A204.1 (cell line): ENCODE measurements at regions not wholly inside any gene's neighbourhood (a gene's known extent, or its start where the extent isn't known, plus 50 kb on each side); places are given as distances from the start of the nearest gene placed in this dataset.
"Not testable (repeated sequence)": the region's sequence is repeated elsewhere in the genome, so short reads cannot be mapped to it uniquely, and the experiment has no call there.

Experiments
- FAIRE-seq: peaks from 2 replicates; lab custom pipeline; 2012; peaks lifted over from hg19 to GRCh38; lab: Jason Lieb, UNC

DNA sequence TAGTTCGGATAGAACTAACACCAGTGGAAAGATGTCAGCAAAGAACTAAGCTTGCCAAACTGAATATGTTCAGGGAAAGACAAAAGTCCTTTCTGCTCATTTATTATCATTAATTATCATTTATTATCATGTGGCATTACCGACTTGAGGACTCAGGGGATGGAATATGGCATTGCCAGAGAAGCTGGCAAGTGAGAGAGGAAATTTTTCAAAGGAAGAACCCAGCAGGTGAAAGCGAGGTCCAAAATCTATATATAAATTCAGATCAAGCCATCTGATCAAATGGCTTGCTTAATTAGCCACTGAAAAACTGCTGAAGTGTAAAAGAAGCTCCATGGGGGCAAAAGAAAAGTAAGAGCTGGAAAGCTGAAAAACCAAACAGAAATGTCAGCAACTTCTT, 1049.6 kb upstream of the SEMA6A start:
- FAIRE-seq = no peak

DNA sequence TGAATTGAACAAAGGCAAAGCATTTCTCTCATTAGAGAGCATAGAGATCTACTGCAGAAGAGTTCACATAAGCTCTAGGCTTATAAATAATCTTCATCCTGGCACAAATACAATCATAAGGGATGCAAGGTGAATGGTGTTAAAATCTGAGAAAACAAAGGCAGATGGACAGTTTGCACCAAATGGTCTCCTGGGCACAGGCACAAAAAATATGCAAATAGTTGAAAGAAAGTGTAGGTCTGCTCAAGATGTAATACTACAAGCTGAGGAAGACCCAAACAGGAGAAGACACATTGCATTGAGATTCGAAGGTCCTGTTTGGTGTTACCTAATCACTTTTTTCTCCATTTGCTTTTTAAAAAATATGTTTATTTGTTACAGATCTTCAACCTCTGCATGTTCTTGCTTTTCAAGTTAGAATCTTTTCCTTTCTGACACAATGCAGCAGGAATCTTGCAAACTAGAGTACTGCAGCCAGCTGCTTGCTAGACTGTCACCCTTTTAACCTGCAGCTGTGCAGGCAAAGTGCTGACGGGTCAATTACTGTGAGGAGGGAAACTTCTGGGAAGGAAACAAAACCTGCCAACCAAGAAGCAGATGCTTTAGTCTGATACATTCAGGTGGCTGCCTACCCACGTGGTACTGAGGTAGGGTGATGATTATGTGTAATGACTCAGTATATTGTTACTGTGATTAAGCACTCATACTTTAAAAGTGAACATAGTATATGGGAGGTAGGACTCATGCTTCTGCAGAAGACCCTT, 1048.6 kb upstream of the SEMA6A start:
- FAIRE-seq = no peak

DNA sequence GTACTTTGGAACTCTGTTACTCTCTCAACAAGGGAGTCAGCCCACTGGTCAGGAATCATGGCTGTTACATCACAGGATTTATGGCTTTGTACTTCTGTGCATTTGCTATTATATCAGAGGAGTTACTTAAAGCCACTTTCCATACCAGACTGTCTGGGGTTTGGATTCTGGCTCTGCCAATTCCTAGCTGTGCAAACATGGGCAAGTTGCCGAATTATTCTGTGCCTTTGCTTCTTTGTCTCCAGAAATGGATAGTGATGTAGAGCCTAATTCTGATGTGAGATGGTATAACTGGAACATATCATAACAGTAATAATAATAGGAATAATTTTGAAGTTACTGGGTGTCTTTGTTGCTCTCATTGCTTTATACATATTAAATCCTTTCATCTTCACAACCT, 1047.3 kb upstream of the SEMA6A start:
- FAIRE-seq = no peak

DNA sequence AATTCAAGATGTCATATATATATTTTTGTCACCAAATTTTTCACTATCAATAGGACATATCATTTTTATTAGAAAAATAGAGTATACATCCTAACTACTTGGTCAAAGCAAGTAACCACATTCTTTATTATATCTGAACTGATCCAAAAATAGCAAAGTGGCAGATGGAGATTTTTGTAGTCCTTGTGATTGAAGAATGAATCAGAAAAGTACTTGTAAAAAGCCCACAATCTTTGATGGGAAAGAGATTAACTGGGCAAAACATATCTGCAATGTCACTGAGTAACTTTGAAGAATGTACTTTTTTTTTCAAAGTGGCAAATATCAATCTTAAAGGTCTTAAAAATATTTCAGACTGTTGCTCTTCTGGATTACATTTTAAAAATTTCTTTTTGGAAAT, 1040.6 kb upstream of the SEMA6A start:
- no peak for FAIRE-seq

DNA sequence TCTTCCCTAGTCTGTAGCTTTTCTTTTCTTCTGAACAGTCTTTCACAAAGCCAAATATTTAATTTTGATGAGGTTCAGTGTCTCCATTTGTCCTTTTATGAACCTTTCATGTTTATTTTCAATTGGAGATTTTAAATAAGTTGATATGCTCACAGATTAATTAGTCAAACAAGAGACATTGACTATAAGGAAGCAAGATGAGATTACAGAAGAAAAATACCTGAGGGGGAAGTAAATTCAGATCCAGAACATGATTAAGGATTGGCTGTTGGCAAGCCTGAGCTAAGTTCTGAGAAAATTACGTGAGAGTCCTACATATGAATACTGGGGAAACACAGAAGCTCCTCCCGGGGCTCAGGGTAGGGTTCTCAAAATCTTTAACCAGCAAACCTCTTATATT, 1039.8 kb upstream of the SEMA6A start:
- no peak for FAIRE-seq

DNA sequence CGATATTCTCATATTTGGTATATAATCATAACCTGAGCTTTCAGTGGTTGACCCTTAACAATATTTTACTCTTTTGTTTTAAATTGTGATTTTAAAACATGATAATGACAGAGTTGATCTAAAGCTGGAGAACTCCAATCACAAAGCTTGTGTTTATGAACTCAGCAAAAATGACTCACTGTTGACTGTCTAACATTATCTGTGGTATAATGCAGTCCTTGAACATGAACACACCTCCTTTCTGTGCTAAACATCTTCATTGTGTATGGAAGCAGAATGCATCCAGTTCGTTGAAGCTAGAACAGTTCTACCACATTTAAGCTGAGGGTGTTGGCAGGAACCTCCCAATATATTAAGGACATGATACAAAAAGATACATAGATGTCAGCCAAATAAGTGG, 1030.2 kb upstream of the SEMA6A start:
- FAIRE-seq = no peak

DNA sequence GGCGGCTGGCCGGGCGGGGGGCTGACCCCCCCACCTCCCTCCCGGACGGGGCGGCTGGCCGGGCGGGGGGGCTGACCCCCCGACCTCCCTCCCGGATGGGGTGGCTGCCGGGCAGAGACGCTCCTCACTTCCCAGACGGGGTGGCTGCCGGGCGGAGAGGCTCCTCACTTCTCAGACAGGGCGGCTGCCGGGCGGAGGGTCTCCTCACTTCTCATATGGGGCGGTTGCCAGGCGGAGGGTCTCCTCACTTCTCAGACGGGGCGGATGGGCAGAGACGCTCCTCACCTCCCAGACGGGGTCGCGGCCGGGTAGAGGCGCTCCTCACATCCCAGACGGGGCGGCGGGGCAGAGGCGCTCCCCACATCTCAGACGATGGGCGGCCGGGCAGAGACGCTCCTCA, 1025.2 kb upstream of the SEMA6A start:
- FAIRE-seq = not testable (repeated sequence)

DNA sequence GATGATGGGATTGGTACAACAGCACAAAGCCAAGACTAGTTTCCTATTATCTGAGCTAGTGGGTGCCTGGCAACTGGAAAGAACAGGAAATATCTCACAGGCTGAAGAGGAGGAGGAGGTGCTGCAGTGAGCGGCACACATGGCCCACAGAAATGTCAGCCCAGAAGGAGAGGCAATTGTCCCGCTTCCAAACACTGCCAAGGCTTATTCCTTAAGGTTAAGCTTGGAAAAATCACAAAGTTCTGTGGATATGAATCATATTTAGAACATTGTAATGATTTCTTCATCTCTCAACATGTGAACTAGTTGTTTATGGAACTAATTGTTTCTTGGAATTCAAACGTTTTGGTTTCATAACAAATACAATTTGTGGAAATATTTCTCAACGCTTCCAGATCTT, 1019.5 kb upstream of the SEMA6A start:
- FAIRE-seq = no peak

DNA sequence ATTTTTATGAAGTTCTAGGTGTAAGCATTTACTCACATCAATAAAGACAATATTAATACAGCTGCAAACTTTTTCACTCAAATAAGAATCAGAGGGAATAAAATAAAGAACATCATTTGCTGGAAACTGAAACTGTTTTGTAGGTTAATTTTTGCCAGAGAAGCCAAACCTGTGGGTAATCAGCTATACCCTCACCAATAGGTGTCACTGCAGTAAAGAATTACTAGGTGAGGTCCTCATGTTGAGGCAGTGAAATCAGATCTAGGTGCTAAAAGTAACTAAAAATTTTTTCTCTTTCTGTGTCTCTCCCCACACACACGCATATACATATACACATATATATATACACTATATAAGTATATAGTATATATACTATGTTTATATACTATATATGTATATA, 1016.3 kb upstream of the SEMA6A start:
- no peak for FAIRE-seq

DNA sequence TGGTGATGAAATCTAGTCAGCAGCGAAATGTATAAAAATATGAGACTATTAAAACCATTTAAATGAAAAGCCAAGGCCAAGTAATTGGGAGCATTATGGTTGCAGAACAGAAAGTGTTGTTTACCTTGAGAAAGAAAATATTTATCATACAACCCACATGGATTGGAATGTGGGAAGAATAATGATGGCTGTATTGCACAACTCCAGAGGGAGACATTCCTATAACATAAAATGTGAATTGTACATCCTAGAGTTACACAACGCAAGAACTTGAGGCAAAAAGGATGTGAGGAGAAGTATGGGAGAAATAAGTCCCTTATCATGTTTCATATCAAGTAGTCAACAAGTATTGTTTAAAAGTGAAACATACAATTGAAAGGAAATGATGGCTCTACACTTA, 1014.0 kb upstream of the SEMA6A start:
- FAIRE-seq = no peak

DNA sequence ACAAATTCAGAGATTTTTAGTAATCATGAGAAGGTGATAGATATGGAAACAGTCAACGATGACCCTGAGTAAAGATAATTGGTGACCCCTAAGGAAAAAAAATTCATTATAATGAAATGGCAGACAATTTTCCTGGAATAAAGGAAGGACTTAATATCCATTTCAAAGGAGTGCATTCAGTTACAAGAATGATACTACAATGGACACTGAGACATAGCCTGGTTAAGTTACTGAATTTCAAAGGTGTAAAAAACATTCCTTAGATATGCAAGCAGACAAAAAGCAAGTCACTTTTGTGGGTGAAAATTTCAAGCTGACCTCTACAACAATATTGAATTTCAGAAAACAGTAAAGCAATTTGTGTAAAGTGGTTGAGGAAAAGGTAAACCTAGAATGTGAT, 1012.5 kb upstream of the SEMA6A start:
- FAIRE-seq = no peak

DNA sequence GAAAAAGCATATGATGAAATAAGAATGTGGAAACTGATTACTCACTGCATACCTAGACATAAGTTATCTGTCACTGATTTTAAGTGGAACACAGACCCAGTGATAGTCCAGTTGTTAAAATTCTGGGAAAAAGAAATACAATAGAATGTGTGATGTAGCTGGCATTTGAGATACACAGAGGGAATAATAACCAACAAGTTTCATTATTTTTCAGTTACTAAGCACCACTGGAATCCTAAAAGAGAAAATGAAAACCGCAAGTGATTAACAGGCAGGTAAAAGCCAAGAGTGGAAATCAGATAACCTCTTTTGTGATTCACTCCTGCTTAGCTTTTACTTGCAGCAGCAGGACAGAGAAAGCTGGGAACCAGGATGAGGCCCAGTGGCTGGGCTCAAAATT, 994.0 kb upstream of the SEMA6A start:
- FAIRE-seq = no peak

DNA sequence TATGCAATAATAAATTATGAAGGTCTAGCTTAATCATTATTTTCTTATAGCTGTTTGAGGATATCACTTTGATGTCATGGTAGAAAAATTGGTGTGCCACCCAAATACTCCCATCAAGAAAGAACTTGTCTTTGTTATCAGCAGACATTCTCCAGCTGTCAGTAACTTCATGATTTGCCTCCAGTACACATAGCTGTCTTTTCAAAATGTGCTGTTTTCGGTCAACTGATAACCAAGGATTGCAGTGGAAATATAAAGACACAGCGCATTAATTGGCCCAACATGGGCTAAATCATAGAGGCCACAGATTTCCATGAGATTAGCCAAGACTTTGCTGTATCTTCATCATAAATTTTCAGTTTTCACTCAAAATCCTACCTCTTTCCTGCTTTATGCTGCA, 993.5 kb upstream of the SEMA6A start:
- no peak for FAIRE-seq

DNA sequence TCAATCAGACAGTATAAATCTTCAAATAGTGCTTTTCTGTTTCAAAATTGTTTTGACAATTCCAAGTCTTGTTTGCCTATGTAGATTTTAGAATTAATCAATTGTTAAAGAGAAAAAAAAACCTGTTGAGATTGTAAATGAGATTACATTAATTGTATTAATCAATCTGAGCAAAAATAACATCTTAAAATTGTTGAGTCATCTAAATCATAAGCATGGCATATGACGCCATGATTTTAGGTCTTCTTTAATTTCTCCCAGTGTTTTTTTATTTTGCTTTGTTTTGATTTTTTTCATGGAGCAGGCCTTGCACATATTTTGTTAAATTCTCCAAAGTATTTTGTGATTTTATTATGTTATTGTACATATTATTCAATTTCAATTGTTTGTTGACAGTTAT, 988.0 kb upstream of the SEMA6A start:
- FAIRE-seq = no peak

DNA sequence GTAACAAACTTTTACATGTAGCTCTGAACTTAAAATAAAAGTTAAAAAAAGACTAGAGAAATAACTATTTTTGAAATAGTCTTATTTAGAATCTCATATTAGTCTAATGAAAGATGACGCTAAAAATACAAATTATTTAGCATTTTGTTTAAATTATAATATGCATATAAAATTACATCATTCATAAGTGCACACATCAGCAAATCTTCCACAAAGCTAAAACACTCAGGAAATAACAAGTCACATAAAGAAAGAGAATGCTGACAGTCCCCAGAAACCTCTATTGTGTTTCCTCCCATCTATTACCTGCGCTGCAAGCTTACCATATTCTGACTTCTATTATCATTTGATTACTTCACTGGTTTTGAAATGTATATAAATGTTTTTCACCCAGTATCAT, 986.9 kb upstream of the SEMA6A start:
- no peak for FAIRE-seq

DNA sequence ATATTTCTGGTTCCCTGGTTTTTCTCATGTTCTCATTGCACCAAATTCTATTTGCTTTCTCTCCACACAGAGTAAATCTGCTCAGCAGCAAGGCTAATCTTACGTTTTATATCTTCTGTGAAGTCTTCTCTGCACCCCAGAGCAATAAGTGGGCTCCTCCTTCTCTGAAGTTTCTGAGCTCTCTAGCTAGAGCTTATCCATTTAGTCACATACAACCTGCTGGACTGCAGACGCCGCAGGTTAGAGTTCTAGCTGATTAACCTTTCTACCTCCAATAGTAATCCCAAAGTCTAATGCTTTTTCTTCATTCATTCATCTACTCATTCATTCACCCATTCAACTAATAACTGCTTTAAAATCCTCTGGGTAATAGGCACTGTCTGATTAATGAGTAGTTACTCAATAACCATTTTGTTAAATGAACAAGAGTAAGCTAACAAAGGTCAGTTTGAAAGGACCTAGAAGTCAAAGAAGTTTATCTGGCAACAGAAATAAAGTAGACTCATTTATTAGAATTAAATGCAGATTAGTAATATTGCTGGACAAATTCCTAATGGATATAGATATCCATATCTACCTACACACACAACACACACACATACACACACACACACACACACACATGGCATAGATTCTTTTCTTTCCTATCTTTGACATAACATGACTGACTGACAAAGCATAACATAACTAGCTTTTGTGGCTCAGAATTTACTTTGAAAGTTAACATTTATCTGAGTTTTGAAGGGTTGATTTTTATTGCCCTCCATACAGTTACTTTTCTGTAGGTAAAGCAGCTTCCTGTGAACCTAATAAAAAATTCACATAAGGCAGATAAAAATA, 984.6 kb upstream of the SEMA6A start:
- no peak for FAIRE-seq

DNA sequence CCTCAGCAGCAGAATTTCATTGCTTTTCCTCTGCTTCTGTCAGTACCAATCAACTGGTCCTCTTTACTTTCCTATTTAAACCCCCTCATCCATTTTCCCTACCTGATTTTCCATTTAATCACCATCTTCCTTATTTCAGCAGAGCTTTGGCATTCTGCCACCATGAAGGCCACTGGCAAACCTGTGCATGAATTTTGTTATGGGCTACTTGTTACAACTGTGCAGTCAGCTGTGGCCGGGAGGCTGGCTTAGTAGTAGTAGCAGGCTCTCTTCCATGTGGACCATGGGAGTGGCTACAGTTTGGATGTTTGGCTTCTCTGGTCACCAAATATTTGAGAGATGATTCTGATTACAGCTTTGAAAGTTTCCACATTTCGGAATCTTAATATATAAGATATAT, 976.6 kb upstream of the SEMA6A start:
- FAIRE-seq = no peak

DNA sequence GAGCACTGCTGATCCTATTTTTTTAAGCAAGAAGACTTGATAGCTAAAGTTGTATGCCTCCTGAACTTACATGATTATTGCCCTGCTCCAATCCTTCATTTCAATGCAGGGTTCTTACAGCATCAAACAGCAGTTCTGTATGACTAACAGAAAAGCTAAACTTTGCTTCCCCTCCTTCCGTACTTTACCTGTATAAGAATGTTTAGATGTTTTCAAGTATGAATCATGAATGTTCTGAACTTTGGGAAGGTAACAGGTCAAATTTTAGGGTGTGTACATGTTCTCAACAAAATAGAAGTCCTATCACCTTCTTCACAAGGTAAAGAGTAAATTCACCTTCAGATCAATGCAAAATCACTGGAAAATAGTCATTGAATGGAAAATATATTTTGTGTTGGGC, 972.6 kb upstream of the SEMA6A start:
- no peak for FAIRE-seq

DNA sequence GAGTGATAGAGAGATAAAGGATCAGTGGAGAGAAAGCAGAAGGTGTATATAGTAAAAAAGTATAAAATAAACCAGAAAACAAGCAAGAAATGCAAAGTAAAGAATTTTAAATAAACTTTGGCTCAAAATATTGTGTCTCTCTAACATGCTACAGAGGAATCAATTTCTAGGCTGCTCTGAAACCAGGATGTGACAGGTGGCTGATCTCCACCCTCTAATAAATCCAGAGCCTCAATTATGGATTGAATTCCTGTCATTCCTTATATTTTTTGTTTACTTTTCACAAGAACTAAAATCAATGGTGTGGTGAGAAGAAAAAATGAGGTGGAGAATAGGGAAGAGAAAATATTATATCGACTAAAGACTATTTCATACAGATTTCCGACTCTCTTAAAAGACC, 965.1 kb upstream of the SEMA6A start:
- FAIRE-seq = no peak

DNA sequence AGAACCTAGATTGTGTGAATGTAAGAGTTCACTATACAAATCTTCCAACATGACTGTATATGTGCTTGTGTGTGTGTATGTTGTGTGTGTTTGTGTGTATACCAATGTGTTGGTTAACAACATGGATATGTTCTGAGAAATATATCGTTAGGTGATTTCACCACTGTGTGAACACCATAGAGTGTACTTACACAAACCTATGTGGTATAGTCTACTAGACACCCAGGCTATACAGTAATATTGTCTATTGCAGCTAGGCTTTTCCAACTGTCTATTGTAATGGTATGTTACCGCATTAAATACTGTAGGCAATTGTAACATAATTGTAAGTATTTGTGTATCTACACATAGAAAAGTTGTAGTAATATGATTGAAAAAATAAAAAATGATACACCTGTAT, 959.2 kb upstream of the SEMA6A start:
- FAIRE-seq = no peak

DNA sequence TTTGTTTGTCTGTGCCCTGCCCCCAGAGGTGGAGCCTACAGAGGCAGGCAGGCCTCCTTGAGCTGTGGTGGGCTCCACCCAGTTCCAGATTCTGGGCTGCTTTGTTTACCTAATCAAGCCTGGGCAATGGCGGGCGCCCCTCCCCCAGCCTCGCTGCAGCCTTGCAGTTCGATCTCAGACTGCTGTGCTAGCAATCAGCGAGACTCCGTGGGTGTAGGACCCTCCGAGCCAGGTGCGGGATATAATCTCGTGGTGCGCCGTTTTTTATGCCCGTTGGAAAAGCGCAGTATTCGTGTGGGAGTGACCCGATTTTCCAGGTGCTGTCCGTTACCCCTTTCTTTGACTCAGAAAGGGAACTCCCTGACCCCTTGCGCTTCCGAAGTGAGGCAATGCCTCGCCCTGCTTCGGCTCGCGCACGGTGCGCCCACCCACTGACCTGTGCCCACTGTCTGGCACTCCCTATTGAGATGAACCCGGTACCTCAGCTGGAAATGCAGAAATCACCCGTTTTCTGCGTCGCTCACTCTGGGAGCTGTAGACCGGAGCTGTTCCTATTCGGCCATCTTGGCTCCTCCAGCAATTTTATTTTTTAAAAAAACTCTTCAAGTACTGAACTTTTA, 958.5 kb upstream of the SEMA6A start:
- not testable (repeated sequence) for FAIRE-seq

DNA sequence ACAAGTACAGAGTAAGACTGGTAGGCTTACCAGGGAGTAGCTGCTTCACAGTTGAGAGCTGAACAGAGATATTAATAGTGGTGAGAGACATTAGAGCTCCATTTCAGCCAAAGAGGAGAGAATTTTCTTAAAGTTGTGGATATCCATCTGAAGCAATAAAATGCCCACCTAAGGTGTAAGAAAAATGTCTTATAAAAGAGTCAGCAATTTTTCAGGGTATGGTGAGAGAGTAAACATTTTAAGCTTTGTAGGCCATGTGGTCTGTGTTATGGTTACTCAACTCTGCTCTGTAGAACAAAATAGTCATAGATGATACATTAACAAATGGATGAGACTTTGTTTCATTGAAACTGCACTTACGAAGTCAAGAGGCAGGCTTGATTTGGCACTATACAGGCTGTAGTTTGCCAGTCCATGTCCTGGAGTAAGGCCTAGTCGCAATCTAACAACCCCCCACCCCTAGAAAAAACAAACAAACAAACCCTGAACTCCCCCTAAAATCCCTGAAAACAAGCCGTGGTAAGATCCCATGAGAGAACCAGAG, 945.4 kb upstream of the SEMA6A start:
- no peak for FAIRE-seq

DNA sequence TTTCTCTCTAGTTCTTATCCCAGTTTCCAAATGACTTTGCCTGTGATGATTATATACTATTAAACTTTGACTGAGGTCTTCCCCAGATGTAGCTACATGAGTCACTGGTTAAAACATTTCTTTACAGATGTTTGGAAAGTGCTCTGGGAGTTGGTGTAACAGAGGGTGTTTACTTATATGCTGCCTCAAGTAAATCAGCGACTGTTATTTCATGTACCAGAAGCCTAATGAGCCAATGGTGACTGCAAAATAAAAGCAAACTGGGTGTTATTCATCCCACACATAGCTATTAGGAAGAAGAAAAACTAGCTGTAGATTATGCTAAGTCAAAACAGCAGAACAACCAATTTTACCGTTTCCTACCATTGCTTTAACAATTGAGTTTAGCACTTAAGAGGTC, 929.7 kb upstream of the SEMA6A start:
- FAIRE-seq = no peak
